Peyer's patch (tissue), 4 donors: ENCODE measurements at regions not wholly inside any gene's neighbourhood (a gene's known extent, or its start where the extent isn't known, plus 50 kb on each side); places are given as distances from the start of the nearest gene placed in this dataset.

ENCODE experiments used
- DNase-seq, 3 donors: peaks; one replicate each; pipeline ENCODE4 v3.0.0-alpha.2; 2017 to 2019
- H3K27ac ChIP-seq, 4 donors: fragments of 200-600 bp; sonication (generic); one replicate each; pipeline ENCODE4 v1.5.1; 2016 to 2019
- H3K27me3 ChIP-seq, 2 donors: fragments of 200-600 bp; sonication (generic); one replicate each; pipeline ENCODE4 v1.5.1; 2019
- H3K36me3 ChIP-seq, 3 donors: fragments of 200-600 bp; sonication (generic); one replicate each; pipeline ENCODE4 v1.5.1; 2016 to 2019
- H3K4me1 ChIP-seq, 4 donors: fragments of 200-600 bp; sonication (generic); one replicate each; pipeline ENCODE4 v1.5.1; 2016 to 2019
- H3K4me3 ChIP-seq, 4 donors: fragments of 200-600 bp; sonication (generic); 1 replicate in 3 of 4; 2 replicates in 1 of 4; pipeline ENCODE4 v1.5.1; 2016 to 2019; ENCODE audit warnings: mild to moderate bottlenecking in 1 of 4
- H3K9me3 ChIP-seq, 4 donors: fragments of 200-600 bp; sonication (generic); one replicate each; pipeline ENCODE4 v1.5.1; 2016 to 2019; ENCODE audit warnings: mild to moderate bottlenecking in 1 of 4
- CTCF ChIP-seq, 6 experiments: fragments of 450-650 bp in 4 of 6; fragments of 200-600 bp in 2 of 6; sonication (generic) in 1 of 6; IDR thresholded peaks; one replicate each; pipeline ENCODE4 v1.5.1; 2017 to 2019; ENCODE audit warnings: antibody characterized with exemption in 6 of 6, mild to moderate bottlenecking in 3 of 6, moderate library complexity in 1 of 6
- POLR2A ChIP-seq, 2 donors: fragments of 450-650 bp; IDR thresholded peaks; one replicate each; pipeline ENCODE4 v1.5.1; 2017; ENCODE audit warnings: antibody characterized with exemption in 2 of 2, mild to moderate bottlenecking in 2 of 2, moderate library complexity in 2 of 2

- no peaks in the 10 kb centered on the region for H3K9me3 ChIP-seq
- H3K4me3 ChIP-seq = no peak overlapping the region
- H3K4me1 ChIP-seq = peaks cover 0 to 4% (median 0%) of the 10 kb centered on the region in 4 donors
- no peaks in the 10 kb centered on the region for H3K27me3 ChIP-seq
- H3K36me3 ChIP-seq = no peaks in the 10 kb centered on the region
- no peak for TF ChIP-seq CTCF (IDR thresholded peaks at IDR 0.05)
- no peak for TF ChIP-seq POLR2A (IDR thresholded peaks at IDR 0.05)
- no peak overlapping the region for H3K27ac ChIP-seq
- DNase-seq = no peak
Observed at GRCh38 chr2:8278709-8279354, 403.0 kb upstream of the ID2 start.

GRCh38 chr2:8279506-8279905 is 402.4 kb upstream of the ID2 start:
- no peak for TF ChIP-seq CTCF (IDR thresholded peaks at IDR 0.05)
- no peak for TF ChIP-seq POLR2A (IDR thresholded peaks at IDR 0.05)
- Histone ChIP-seq H3K36me3 (no peaks in the 10 kb centered on the region), H3K4me1 (peaks cover 0 to 4% (median 0%) of the 10 kb centered on the region in 4 donors), H3K9me3 (no peaks in the 10 kb centered on the region), H3K27me3 (no peaks in the 10 kb centered on the region), H3K4me3 (no peak overlapping the region), H3K27ac (no peak overlapping the region)
- DNase-seq = no peak

- H3K27ac ChIP-seq = peak overlapping the region in 1 of 4 donors; percentile 55
- TF ChIP-seq CTCF (IDR thresholded peaks at IDR 0.05) (no peak), POLR2A (IDR thresholded peaks at IDR 0.05) (no peak)
- H3K36me3 ChIP-seq = no peaks in the 10 kb centered on the region
- no peak for DNase-seq
- H3K4me3 ChIP-seq = no peak overlapping the region
- H3K9me3 ChIP-seq = no peaks in the 10 kb centered on the region
- no peaks in the 10 kb centered on the region for H3K27me3 ChIP-seq
- peaks cover 0 to 4% (median 0%) of the 10 kb centered on the region in 4 donors for H3K4me1 ChIP-seq
Observed at GRCh38 chr2:8281234-8281633, 400.6 kb upstream of the ID2 start.

GRCh38 chr2:8281950-8282857 is 399.7 kb upstream of the ID2 start:
- H3K27me3 ChIP-seq = no peaks in the 10 kb centered on the region
- peak overlapping the region in 1 of 4 donors; percentile 16 for H3K4me3 ChIP-seq
- no peaks in the 10 kb centered on the region for H3K9me3 ChIP-seq
- peaks cover 0 to 4% (median 0%) of the 10 kb centered on the region in 4 donors for H3K4me1 ChIP-seq
- TF ChIP-seq CTCF (IDR thresholded peaks at IDR 0.05) (no peak), POLR2A (IDR thresholded peaks at IDR 0.05) (no peak)
- H3K36me3 ChIP-seq = no peaks in the 10 kb centered on the region
- peak overlapping the region in 2 of 4 donors; percentile 31 to 55 for H3K27ac ChIP-seq
- DNase-seq = peak in 1 of 3 donors; percentile 54

GRCh38 chr2:8282858-8283252 is 399.0 kb upstream of the ID2 start:
- H3K9me3 ChIP-seq = no peaks in the 10 kb centered on the region
- DNase-seq = no peak
- no peaks in the 10 kb centered on the region for H3K27me3 ChIP-seq
- TF ChIP-seq POLR2A (IDR thresholded peaks at IDR 0.05) (no peak), CTCF (IDR thresholded peaks at IDR 0.05) (no peak)
- no peak overlapping the region for H3K4me3 ChIP-seq
- H3K36me3 ChIP-seq = no peaks in the 10 kb centered on the region
- peak overlapping the region in 1 of 4 donors; percentile 31 for H3K27ac ChIP-seq
- peaks cover 0 to 4% (median 0%) of the 10 kb centered on the region in 4 donors for H3K4me1 ChIP-seq
